ENCODE measurements at regions not wholly inside any gene's neighbourhood (a gene's known extent, or its start where the extent isn't known, plus 50 kb on each side); places are given as distances from the start of the nearest gene placed in this dataset.

DNA sequence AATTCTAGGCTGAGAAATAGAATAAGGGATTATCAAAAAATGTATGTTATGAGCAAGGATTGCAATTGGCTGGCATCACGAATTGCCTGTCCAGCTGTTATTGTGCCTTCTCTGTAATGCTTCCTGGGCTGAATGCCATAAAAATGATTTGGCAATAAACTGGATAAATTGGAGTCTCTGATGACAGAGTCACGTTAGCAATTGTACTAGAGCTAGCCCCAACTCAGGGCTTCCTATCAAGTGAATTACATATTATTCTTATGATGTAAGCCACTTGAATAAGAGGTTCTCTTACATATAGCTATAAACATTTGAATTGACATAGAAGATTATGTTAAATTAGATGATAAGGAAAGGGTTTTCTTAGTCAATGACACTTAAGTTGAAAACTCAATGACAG lies 607.5 kb upstream of the REG3G start:
- DNase-seq (ENCODE audit: low read depth) = no peak
- TF ChIP-seq CTCF (IDR thresholded peaks at IDR 0.05; ENCODE audit: insufficient read depth, low read depth, low read length) = no peak
- H3K4me3 ChIP-seq (ENCODE audit: low read depth, low read length) = no peak overlapping the region

DNA sequence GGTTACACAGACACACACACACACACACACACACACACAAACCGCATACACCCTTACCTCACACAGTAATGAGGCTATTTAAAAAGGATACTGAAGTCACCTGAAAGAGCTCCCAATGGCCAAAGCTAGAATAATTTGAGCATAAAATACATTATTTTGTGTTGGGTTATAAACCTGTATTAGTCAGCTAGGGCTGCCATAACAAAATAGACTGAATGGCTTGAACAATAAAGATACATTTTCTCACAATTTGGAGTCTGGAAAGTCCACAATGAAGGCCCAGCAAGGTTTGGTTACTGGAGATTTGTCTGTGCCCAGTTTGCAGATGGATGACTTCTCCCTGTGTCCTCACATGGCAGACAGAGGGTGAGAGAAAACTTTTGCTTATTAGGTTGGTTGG lies 605.4 kb upstream of the REG3G start:
- no peak for DNase-seq (ENCODE audit: low read depth)
- H3K4me3 ChIP-seq (ENCODE audit: low read depth, low read length) = no peak overlapping the region
- no peak for TF ChIP-seq CTCF (IDR thresholded peaks at IDR 0.05; ENCODE audit: insufficient read depth, low read depth, low read length)

GRCh38 chr2:78423631-78424030 lies 601.9 kb upstream of the REG3G start:
- TF ChIP-seq CTCF (IDR thresholded peaks at IDR 0.05; ENCODE audit: insufficient read depth, low read depth, low read length) = no peak

GRCh38 chr2:78427170-78427569 lies 598.3 kb upstream of the REG3G start:
- no peak for TF ChIP-seq CTCF (IDR thresholded peaks at IDR 0.05; ENCODE audit: insufficient read depth, low read depth, low read length)
- DNase-seq (ENCODE audit: low read depth) = no peak
- no peak overlapping the region for H3K4me3 ChIP-seq (ENCODE audit: low read depth, low read length)

More at GRCh38 chr2:78423631-78424030, 601.9 kb upstream of the REG3G start:
- no peak for DNase-seq (ENCODE audit: low read depth)
- H3K4me3 ChIP-seq (ENCODE audit: low read depth, low read length) = no peak overlapping the region

DNA sequence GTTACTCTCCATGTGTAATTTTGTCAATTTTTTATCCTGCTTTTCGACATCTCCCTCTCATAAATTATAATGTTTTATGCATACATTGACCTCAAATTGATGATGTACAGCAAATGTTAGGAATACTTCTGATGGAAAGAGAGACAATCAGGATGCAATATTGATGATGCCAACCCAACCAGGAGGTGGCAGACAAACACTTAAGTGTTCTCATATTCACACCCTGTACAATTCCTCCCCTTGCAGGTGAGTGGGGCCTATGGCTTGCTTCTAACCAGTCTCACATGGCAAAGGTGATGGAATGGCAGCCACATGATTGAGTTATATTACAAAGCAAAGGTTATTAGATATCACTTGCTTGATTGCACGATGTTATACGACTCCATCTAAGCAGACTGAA lies 594.3 kb upstream of the REG3G start:
- TF ChIP-seq CTCF (IDR thresholded peaks at IDR 0.05; ENCODE audit: insufficient read depth, low read depth, low read length) = no peak
- no peak overlapping the region for H3K4me3 ChIP-seq (ENCODE audit: low read depth, low read length)
- no peak for DNase-seq (ENCODE audit: low read depth)

DNA sequence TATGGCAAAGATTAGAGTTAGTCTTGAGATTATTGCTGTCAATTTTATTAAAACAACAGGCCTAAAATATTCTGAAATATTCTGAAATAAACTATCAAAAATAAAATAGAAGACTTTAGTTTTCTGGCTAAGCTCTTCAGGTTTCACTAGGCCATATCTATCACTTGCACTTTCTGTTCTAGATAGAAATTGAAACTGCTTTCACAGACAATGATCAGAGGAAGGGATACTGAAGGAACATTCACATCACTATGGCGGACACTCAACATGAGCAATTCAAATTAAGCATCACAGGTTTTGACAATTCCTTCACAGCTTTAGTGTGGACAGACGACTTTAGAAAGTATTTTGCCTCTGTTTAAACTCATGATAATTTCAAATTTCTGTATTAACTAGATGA lies 586.4 kb upstream of the REG3G start:
- no peak overlapping the region for H3K4me3 ChIP-seq (ENCODE audit: low read depth, low read length)
- TF ChIP-seq CTCF (IDR thresholded peaks at IDR 0.05; ENCODE audit: insufficient read depth, low read depth, low read length) = no peak
- DNase-seq (ENCODE audit: low read depth) = no peak

DNA sequence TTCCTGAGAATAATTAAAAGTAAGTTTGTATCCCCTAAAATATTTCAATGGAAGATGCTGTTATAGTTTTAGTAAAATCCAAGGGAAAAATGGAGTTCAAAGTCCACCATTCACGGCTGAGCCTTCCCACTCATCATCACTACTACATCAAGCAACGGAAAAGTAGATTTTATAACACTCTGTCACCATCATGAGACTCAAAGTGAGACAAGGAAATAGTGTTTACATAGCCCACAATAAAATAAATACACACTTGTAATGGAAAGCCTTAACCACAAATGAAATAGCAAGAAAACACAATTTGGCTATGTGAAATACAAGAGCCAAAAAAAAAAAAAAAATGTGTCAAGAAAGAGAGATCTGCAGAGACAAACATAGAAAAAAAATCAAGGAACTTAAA lies 569.9 kb upstream of the REG3G start:
- no peak for DNase-seq (ENCODE audit: low read depth)
- no peak overlapping the region for H3K4me3 ChIP-seq (ENCODE audit: low read depth, low read length)
- no peak for TF ChIP-seq CTCF (IDR thresholded peaks at IDR 0.05; ENCODE audit: insufficient read depth, low read depth, low read length)

Data from fibroblast of villous mesenchyme (primary cell).